SK-N-MC (cell line): ENCODE measurements at regions not wholly inside any gene's neighbourhood (a gene's known extent, or its start where the extent isn't known, plus 50 kb on each side); places are given as distances from the start of the nearest gene placed in this dataset.

Experiments
- EZH2 ChIP-seq: fragments of 200-600 bp; sonication (generic); IDR thresholded peaks from one replicate; pipeline ENCODE4 v1.6.1; 2017; ENCODE audit warnings: antibody characterized with exemption
- FOXP2 ChIP-seq: optimal IDR thresholded peaks from 2 replicates; pipeline ENCODE3; 2011; ENCODE audit warnings: mild to moderate bottlenecking, moderate library complexity; ENCODE audit not compliant: insufficient read depth; ENCODE audit errors: extremely low read length, control extremely low read depth
- POLR2AphosphoS5 ChIP-seq: IDR thresholded peaks from 2 replicates; pipeline ENCODE4 v1.6.1; 2012; ENCODE audit warnings: mild to moderate bottlenecking, low read depth, low read length, borderline replicate concordance

DNA sequence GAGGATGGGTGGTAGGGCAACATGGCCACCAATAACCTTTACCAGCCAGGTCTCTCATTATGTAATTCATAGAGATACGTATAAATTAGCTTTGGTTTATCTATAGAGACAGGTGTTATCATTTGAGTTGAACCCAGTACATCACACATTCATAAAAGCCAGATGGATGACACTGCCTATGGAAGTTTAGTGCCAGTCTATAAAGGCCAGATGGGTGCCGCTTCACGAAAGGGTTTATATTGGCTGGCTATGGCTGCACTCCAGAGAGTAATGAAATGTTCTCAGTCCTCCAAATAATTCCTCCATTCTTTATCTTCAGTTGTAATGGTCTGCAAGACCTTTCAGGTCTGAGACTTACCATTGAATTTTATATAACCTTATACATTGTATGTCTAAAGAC lies 331.9 kb upstream of the NR3C2 start:
- TF ChIP-seq POLR2AphosphoS5, result no peak
- TF ChIP-seq EZH2, result no peak
- TF ChIP-seq FOXP2, result no peak
